Transverse colon (tissue), 4 donors: ENCODE measurements at regions not wholly inside any gene's neighbourhood (a gene's known extent, or its start where the extent isn't known, plus 50 kb on each side); places are given as distances from the start of the nearest gene placed in this dataset.

Source experiments
- EP300 ChIP-seq: sonication (generic); formaldehyde crosslinking; IDR thresholded peaks from one replicate; pipeline ENCODE4 v1.6.1; 2017; ENCODE audit warnings: antibody characterized with exemption, low read depth
- POLR2A ChIP-seq: fragments of 450-650 bp; IDR thresholded peaks from one replicate; pipeline ENCODE4 v1.6.1; 2016; ENCODE audit warnings: antibody characterized with exemption, mild to moderate bottlenecking, moderate library complexity
- POLR2AphosphoS5 ChIP-seq, 3 donors: sonication (generic); formaldehyde crosslinking; IDR thresholded peaks; one replicate each; pipeline ENCODE4 v1.6.1; 2016; ENCODE audit warnings: antibody characterized with exemption in 3 of 3
- TF ChIP-seq, protein P1 (sequence below), 5 experiments: fragments of 200-600 bp in 3 of 5; fragments of 450-650 bp in 2 of 5; sonication (generic) in 3 of 5; IDR thresholded peaks; 1 replicate in 2 of 5; 2 replicates in 3 of 5; pipeline ENCODE4 v1.5.1; 2016 to 2017; ENCODE audit warnings: antibody characterized with exemption in 5 of 5, inconsistent platforms in 3 of 5, mild to moderate bottlenecking in 2 of 5, moderate library complexity in 1 of 5

DNA sequence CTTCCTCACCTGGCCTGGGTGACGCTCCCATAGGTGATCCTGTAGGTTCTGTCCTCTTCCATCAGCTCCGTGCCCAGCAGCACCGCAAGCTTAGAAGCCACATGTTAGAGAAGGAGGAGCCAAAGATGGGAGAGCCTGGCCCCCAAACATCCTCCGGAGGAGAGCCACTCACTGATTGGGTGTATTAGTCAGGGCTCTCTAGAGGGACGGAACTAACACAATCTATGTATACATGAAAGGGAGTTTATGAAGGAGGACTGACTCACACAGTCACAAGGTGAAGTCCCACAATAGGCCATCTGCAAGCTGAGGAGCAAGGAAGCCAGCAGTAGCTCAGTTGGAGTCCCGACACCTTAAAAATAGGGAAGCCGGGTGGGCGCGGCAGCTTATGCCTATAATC, 1273.1 kb upstream of the TMEM132C start:
- TF ChIP-seq POLR2A (no peak), POLR2AphosphoS5 (IDR thresholded peaks at IDR 0.05) (no peak), EP300 (no peak)
- TF ChIP-seq, protein P1, sequence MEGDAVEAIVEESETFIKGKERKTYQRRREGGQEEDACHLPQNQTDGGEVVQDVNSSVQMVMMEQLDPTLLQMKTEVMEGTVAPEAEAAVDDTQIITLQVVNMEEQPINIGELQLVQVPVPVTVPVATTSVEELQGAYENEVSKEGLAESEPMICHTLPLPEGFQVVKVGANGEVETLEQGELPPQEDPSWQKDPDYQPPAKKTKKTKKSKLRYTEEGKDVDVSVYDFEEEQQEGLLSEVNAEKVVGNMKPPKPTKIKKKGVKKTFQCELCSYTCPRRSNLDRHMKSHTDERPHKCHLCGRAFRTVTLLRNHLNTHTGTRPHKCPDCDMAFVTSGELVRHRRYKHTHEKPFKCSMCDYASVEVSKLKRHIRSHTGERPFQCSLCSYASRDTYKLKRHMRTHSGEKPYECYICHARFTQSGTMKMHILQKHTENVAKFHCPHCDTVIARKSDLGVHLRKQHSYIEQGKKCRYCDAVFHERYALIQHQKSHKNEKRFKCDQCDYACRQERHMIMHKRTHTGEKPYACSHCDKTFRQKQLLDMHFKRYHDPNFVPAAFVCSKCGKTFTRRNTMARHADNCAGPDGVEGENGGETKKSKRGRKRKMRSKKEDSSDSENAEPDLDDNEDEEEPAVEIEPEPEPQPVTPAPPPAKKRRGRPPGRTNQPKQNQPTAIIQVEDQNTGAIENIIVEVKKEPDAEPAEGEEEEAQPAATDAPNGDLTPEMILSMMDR (IDR thresholded peaks at IDR 0.05) = no peak
